Activated CD8-positive, alpha-beta T cell treated with anti-CD3 and anti-CD28 coated beads for 36 hours (primary cell): ENCODE measurements at regions not wholly inside any gene's neighbourhood (a gene's known extent, or its start where the extent isn't known, plus 50 kb on each side); places are given as distances from the start of the nearest gene placed in this dataset.

Source experiments
- ATAC-seq: fragments of 200-7000 bp; cut with Tn5 transposase; one replicate; pipeline ENCODE4 v1.10.0; 2021; ENCODE audit warnings: mild to moderate bottlenecking, moderate library complexity
- CTCF ChIA-PET: fragments of 350-600 bp; sonication (Branson Sonifier 250); formaldehyde crosslinking; loops from one replicate; lab custom pipeline; 2021; ENCODE audit warnings: antibody characterized with exemption; lab: Charles Lee
- POLR2A ChIA-PET: fragments of 350-600 bp; sonication (Branson Sonifier 250); formaldehyde crosslinking; loops from one replicate; lab custom pipeline; 2021; ENCODE audit warnings: antibody characterized with exemption; lab: Charles Lee
- DNase-seq: peaks from one replicate; pipeline ENCODE4 v3.0.0-alpha.2; 2020
- H3K27ac Mint-ChIP-seq: one replicate; pipeline ENCODE4 v1.8.0; 2021; ENCODE audit warnings: mild to moderate bottlenecking, mixed read lengths
- H3K27me3 Mint-ChIP-seq: one replicate; pipeline ENCODE4 v1.8.0; 2021; ENCODE audit warnings: mixed read lengths
- H3K36me3 Mint-ChIP-seq: one replicate; pipeline ENCODE4 v1.8.0; 2021; ENCODE audit warnings: low read depth, mixed read lengths
- H3K4me1 Mint-ChIP-seq: one replicate; pipeline ENCODE4 v1.8.0; 2021; ENCODE audit warnings: low read depth, mixed read lengths
- H3K4me3 Mint-ChIP-seq: one replicate; pipeline ENCODE4 v1.8.0; 2021; ENCODE audit warnings: mild to moderate bottlenecking, moderate library complexity, mixed read lengths
- H3K9me3 Mint-ChIP-seq: one replicate; pipeline ENCODE4 v1.8.0; 2021; ENCODE audit warnings: mixed read lengths
- CTCF ChIP-seq: fragments of 200-600 bp; IDR thresholded peaks from one replicate; pipeline ENCODE4 v1.8.0; 2022; ENCODE audit warnings: antibody characterized with exemption, mild to moderate bottlenecking
- intact Hi-C: fragments of 100-400 bp; cut with micrococcal nuclease; formaldehyde crosslinking; loops from one replicate; pipeline ENCODE4 v1.10.0; 2022

- CTCF ChIA-PET = no interaction called here
Observed at GRCh38 chr19:30817197-30817596, 445.0 kb downstream of the ZNF536 start.

GRCh38 chr19:30815889-30816580 is 443.9 kb downstream of the ZNF536 start:
- Mint-ChIP-seq H3K27ac (no peak overlapping the region), H3K36me3 (no peaks in the 10 kb centered on the region), H3K4me1 (no peaks in the 10 kb centered on the region), H3K4me3 (no peak overlapping the region), H3K9me3 (peaks cover 2% of the 10 kb centered on the region), H3K27me3 (peaks cover 2% of the 10 kb centered on the region)
- DNase-seq (no peak), ATAC-seq (no peak)
- intact Hi-C loops = no loop called here
- ChIA-PET CTCF (no interaction called here), POLR2A (interaction anchor here (0.6 kb wide), 1 partner anchor 1957 kb away, joined by 3 read pairs; no protein-coding TSS in a partner anchor)
- TF ChIP-seq CTCF = no peak

More at GRCh38 chr19:30817197-30817596, 445.0 kb downstream of the ZNF536 start:
- DNase-seq = no peak
- H3K4me3 Mint-ChIP-seq = no peak overlapping the region
- no peak for TF ChIP-seq CTCF
- no peaks in the 10 kb centered on the region for H3K36me3 Mint-ChIP-seq
- no peaks in the 10 kb centered on the region for H3K4me1 Mint-ChIP-seq
- ATAC-seq = no peak
- H3K27ac Mint-ChIP-seq = no peak overlapping the region
- H3K27me3 Mint-ChIP-seq = peaks cover 2% of the 10 kb centered on the region
- POLR2A ChIA-PET = no interaction called here
- H3K9me3 Mint-ChIP-seq = peaks cover 2% of the 10 kb centered on the region
- intact Hi-C loops = no loop called here

GRCh38 chr19:30812099-30812678 is 440.0 kb downstream of the ZNF536 start:
- CTCF ChIA-PET = interaction anchor here (2.3 kb wide), 1 partner anchor 12 kb away, joined by 6 read pairs; no protein-coding TSS in a partner anchor
- ATAC-seq (no peak), DNase-seq (no peak)
- TF ChIP-seq CTCF = no peak
- POLR2A ChIA-PET = no interaction called here
- Mint-ChIP-seq H3K27me3 (no peaks in the 10 kb centered on the region), H3K27ac (no peak overlapping the region), H3K9me3 (peaks cover 2% of the 10 kb centered on the region), H3K4me1 (no peaks in the 10 kb centered on the region), H3K4me3 (no peak overlapping the region), H3K36me3 (no peaks in the 10 kb centered on the region)
- intact Hi-C loops = no loop called here

- Mint-ChIP-seq H3K27me3 (no peaks in the 10 kb centered on the region), H3K4me3 (no peak overlapping the region), H3K9me3 (peaks cover 2% of the 10 kb centered on the region), H3K4me1 (no peaks in the 10 kb centered on the region), H3K36me3 (no peaks in the 10 kb centered on the region), H3K27ac (no peak overlapping the region)
- ATAC-seq = no peak
- intact Hi-C loops = no loop called here
- POLR2A ChIA-PET = no interaction called here
- no peak for TF ChIP-seq CTCF
- DNase-seq = no peak
- CTCF ChIA-PET = interaction anchor here (0.9 to 2.3 kb wide), 2 partner anchors 10 to 11 kb away, joined by 3 to 6 read pairs; no protein-coding TSS in a partner anchor
Observed at GRCh38 chr19:30811397-30812098, 439.4 kb downstream of the ZNF536 start.
